ENCODE measurements at regions not wholly inside any gene's neighbourhood (a gene's known extent, or its start where the extent isn't known, plus 50 kb on each side); places are given as distances from the start of the nearest gene placed in this dataset.
"Not testable (repeated sequence)": the region's sequence is repeated elsewhere in the genome, so short reads cannot be mapped to it uniquely, and the experiment has no call there.

DNA sequence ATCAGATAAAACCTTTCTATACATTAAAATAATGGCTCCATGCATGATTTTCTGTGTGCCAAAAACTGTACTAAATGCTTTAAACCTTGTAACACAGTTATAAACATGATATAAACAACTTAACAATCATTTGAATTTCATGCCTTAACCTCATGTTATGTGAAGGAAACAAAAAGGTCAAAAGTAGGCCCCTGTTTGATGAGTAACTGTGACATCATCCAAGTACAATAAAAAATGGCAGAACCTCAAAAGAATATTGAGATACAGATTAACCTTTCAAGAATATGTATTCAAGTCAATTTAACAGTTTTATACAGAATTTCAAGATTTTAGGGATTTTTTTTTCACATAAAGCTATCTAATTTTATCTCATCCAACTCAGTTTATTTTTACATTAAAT is 310.7 kb upstream of the DCN start:
- no peak for DNase-seq

DNA sequence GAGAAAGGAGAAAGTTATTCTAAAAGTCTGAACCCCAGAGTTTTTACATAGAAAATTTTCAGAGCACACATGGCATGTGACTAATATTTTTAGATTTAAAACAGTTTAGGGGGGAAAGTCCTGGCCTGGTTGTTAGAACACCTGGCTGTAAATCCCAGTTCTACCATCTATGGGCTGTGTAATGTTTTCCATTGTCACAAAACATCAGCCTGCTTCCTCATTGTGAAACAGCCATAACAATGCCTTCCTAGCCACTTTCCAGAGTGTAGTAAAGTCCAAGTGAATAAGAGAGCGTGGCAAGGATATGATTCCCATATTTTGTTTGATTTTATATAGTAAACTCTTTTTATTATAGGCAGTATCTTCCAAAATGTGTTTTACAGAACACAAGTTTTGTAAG is 310.0 kb upstream of the DCN start:
- no peak for DNase-seq

DNA sequence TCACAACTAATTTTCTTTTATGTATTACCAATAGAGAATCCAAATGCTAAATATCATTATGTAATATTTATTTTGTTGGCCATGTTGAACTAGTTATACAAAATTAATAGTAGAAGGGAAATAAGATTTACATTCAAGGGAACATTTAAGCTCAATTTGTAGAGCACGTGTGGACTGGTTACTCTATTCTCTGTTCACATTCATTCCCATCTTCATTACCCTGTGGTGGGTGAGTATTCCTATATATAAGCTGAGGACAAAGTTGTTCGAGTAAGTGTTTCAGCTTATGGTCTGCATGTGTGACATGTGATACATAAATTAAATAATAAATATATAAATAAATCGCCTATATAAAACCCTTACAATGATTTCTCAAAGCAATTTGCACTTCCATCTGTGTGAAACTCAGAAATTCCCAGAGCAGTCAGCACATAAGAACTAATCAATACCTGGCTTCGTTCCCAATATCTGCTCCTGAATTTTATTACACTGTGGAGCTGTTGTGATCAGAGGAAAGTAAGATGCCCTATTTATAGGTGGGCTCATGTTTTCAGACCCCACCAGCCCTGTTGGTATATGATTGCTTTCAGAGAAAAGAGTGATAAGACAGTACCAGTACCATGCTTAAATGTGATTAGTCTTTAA is 308.2 kb upstream of the DCN start:
- DNase-seq: no peak

DNA sequence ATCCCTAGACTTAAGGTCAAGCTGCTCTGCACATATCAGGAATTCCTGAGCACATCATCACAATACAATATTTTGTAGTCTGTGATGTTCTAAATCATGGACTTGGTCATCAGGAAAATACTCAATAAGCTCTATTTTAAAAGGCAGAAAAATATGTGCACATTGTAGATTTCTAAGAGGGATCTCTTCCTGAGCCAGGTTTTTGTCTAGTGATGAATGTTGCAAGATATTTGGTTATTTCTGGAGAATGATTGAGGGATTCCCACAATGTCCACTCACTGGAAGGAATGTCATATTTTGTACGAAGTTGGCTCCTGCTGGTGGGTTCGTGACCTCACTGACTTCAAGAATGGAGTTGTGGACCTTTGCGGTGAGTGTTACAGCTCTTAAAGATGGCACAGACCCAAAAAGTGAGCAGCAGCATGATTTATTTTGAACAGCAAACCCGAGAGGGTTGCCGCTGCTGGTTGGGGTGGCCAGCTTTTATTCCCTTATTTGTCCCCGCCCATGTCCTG is 300.9 kb upstream of the DCN start:
- DNase-seq: no peak

- DNase-seq: no peak
Observed at GRCh38 chr12:91482231-91482630, 299.6 kb upstream of the DCN start.

GRCh38 chr12:91478500-91478899 is 295.9 kb upstream of the DCN start:
- DNase-seq: no peak

DNA sequence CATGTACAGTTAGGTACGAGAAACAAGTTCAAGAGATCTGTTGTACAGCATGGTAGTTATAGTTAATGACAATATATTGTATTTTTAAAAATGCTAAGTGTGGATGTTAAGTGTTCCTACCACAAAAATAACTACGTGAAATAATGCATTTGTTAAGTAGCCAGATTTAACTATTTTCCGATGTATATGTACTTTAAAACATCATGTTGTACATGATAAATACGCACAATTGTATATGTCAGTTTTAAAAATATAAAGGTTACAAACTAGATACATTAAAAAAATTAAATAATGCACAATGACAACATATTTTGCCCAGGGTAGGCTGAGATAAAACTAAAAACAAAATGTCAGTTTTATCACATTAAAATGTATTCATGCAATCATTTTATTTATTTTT is 285.1 kb upstream of the DCN start:
- DNase-seq: no peak

GRCh38 chr12:91461061-91461460 is 278.4 kb upstream of the DCN start:
- no peak for DNase-seq

DNA sequence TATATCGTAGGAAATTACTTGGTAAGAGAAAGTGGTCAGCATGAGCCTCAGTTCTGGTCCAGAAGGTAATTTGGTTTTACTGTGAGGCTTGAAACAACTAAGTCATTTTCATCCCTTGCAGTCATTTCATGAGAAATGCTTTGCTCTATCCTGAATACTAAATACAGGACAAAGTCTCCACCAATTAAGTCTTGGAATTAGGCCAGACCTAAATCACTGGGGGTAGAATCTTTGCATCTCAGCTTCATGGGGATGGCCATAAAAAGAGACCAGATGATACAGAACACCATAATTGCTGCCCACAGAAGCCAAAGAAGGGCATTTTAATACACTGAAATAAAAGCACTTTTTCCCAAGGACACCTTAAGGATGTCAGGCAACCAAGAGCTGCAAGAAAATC is 277.9 kb upstream of the DCN start:
- no peak for DNase-seq

DNA sequence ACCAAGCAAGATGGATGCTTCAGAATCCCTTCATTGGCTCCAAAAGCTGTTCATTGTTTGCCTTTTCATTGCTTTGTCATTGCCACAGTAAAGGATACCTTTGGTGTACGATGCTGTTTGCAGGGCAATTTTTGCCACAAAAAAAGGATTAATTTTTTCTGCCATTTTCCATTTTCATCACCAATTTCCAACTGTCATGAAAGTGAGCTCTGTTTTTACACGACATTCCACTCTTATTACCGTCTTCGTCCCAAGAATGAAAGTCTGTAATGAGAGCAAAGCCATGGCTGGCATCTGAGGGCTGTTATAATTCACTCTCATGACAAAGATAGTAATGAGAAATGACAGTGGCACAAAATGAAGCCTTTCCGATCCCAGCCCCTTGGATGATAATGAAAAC is 272.7 kb upstream of the DCN start:
- DNase-seq: no peak

GRCh38 chr12:91454179-91454578 is 271.6 kb upstream of the DCN start:
- DNase-seq: no peak

GRCh38 chr12:91452464-91452863 is 269.8 kb upstream of the DCN start:
- DNase-seq: not testable (repeated sequence)

GRCh38 chr12:91441993-91442952 is 259.7 kb upstream of the DCN start:
- no peak for DNase-seq

DNA sequence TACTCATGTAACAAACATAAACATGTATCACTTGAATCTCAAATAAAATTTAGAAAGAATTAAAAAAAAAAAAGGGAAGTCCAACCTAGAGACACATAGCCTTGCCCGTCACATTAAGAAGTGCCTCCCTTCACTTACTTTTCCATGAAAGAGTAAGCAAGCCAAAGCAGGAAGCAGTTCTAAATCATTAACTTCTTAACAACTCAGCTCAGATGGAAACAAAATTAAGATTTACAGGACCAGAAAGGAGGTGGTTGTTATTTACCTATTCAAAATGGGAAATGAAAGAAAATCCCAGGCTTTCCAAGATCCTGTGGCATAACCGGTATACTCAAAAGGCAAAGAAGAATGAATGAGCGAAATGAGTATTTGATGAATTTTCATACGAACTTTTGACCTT is 258.6 kb upstream of the DCN start:
- DNase-seq: no peak

- no peak for DNase-seq
Observed at GRCh38 chr12:91434081-91434480, 251.5 kb upstream of the DCN start.

DNA sequence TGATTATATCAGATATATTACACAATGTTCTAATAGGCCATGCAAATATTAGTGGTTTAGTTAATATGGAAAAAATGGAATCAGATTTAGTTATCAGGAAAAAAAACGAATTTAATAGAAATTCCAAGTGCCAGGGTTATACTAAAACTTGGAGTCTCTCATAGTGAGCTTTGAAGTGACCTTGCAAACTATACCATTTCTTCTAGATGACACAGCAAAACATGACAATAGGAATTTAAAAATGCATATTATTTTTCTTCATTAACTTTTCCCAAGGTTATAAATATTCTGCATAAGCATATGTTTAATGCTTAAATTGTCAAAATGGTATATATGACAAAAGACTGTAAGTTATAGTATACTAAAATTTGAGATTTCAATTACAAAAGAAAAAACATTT is 250.1 kb upstream of the DCN start:
- DNase-seq: no peak

- no peak for DNase-seq
Observed at GRCh38 chr12:91432089-91432488, 249.5 kb upstream of the DCN start.

GRCh38 chr12:91424506-91424905 is 241.9 kb upstream of the DCN start:
- no peak for DNase-seq

DNA sequence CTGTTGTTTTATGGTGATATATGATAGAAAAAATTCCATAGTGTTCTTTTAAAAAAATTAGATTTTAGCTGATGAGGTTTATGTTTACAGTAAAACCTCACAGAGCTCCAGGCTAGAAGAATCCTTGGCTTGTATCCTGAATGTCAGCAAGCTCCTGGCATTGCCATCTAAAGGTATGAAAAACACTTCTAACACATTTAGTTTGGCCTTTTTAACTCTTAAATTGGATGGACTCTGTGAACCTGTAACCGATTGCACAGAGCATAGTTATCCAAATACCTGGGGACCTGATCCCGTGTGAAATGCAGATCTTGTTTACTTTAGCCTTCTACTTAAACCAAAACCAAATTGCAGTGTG is 241.1 kb upstream of the DCN start:
- DNase-seq: no peak

DNA sequence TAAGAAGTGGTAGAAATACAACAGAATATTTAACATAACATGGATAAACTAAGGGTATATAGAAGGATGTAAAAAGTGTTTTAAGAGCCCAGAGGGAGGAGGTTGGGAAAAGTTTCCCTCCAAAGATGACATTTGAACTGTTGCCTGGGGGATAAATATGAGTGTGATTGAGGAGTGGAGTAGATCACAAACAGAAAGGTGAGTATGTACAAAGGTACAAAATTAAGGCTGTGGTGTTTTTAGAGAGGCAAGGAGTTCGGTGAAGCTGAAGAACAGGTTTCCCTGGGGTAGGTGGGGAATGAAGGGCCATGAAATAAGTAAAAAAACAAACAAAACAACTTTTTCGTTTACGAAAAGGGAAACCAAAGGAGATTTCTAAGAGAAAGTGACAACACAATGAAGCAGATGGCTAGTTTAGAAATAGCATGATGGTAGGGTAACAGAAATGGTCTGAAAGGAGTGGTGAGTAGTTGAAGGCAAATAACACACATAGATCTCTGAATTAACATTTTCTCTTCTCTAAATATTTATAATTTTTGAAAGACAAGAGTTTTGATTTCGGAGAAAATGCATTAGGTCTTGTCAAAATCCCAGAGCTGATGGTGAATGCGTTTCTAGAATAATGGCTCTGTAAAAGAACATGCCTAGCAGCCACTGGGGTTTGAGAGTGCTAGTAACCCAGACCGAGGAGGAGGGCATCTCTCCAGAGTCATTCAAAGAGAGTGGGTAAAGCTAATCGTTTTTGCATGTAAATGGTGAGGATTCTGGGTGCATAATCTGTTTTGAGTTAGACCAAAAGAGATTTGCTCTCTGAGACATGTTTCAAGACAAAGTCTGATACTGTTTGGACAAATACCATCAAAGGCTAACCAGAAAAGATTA is 240.4 kb upstream of the DCN start:
- DNase-seq: no peak

- no peak for DNase-seq
Observed at GRCh38 chr12:91422127-91422526, 239.5 kb upstream of the DCN start.

GRCh38 chr12:91419809-91420208 is 237.2 kb upstream of the DCN start:
- no peak for DNase-seq

All from nucleus accumbens (tissue), 56 donors.